HG02588 (cell line): ENCODE measurements at regions not wholly inside any gene's neighbourhood (a gene's known extent, or its start where the extent isn't known, plus 50 kb on each side); places are given as distances from the start of the nearest gene placed in this dataset.

ENCODE experiments used
- ATAC-seq: cut with Tn5 transposase; IDR thresholded peaks from one replicate; pipeline ENCODE4 v1.9.1; 2021; ENCODE audit warnings: mild to moderate bottlenecking, moderate library complexity; ENCODE audit not compliant: unreplicated experiment

- no peak for ATAC-seq
These were observed 56.6 kb upstream of the SCOC start for GRCh38 chr4:140316799-140317198.

GRCh38 chr4:140315970-140316369, 57.5 kb upstream of the SCOC start:
- no peak for ATAC-seq

GRCh38 chr4:140315438-140315837, 58.0 kb upstream of the SCOC start:
- ATAC-seq: no peak

- no peak for ATAC-seq
These were observed 58.4 kb upstream of the SCOC start for GRCh38 chr4:140315019-140315418.

- ATAC-seq: no peak
These were observed 61.3 kb upstream of the SCOC start for GRCh38 chr4:140312100-140312499.

GRCh38 chr4:140311257-140311835, 62.1 kb upstream of the SCOC start:
- no peak for ATAC-seq

GRCh38 chr4:140309124-140309870, 64.1 kb upstream of the SCOC start:
- ATAC-seq: no peak

- no peak for ATAC-seq
These were observed 64.9 kb upstream of the SCOC start for GRCh38 chr4:140308366-140309123.

GRCh38 chr4:140305053-140305452, 68.4 kb upstream of the SCOC start:
- no peak for ATAC-seq

GRCh38 chr4:140304346-140304745, 69.1 kb upstream of the SCOC start:
- no peak for ATAC-seq

- ATAC-seq: no peak
These were observed 71.1 kb upstream of the SCOC start for GRCh38 chr4:140302151-140302859.

GRCh38 chr4:140300271-140300970, 73.0 kb upstream of the SCOC start:
- no peak for ATAC-seq

GRCh38 chr4:140298001-140298400, 75.4 kb upstream of the SCOC start:
- no peak for ATAC-seq

GRCh38 chr4:140297221-140297570, 76.2 kb upstream of the SCOC start:
- no peak for ATAC-seq

GRCh38 chr4:140296335-140297220, 76.9 kb upstream of the SCOC start:
- ATAC-seq: no peak

GRCh38 chr4:140293979-140294378, 79.5 kb upstream of the SCOC start:
- ATAC-seq: no peak

GRCh38 chr4:140291259-140291658, 82.2 kb upstream of the SCOC start:
- ATAC-seq: no peak

- no peak for ATAC-seq
These were observed 84.0 kb upstream of the SCOC start for GRCh38 chr4:140289486-140289885.

GRCh38 chr4:140286456-140286855, 87.0 kb upstream of the SCOC start:
- no peak for ATAC-seq

GRCh38 chr4:140284456-140284855, 89.0 kb upstream of the SCOC start:
- no peak for ATAC-seq
